Tibial artery (tissue), 4 donors: ENCODE measurements at regions not wholly inside any gene's neighbourhood (a gene's known extent, or its start where the extent isn't known, plus 50 kb on each side); places are given as distances from the start of the nearest gene placed in this dataset.

Experiments
- DNase-seq, 2 donors: peaks; one replicate each; pipeline ENCODE4 v3.0.0-alpha.2; 2019
- H3K27ac ChIP-seq, 2 donors: fragments of 200-600 bp; sonication (generic) in 1 of 2; 1 replicate in 1 of 2; 2 replicates in 1 of 2; pipeline ENCODE4 v1.5.1; 2018 to 2019; ENCODE audit warnings: mild to moderate bottlenecking in 1 of 2
- H3K27me3 ChIP-seq, 2 donors: fragments of 200-600 bp; sonication (generic) in 1 of 2; one replicate each; pipeline versions ENCODE4 v1.5.1 to v1.6.0; 2016 to 2019
- H3K36me3 ChIP-seq, 3 donors: fragments of 200-600 bp; sonication (generic) in 2 of 3; one replicate each; pipeline ENCODE4 v1.5.1; 2016 to 2019; ENCODE audit warnings: mild to moderate bottlenecking in 2 of 3
- H3K4me1 ChIP-seq, 4 donors: fragments of 200-600 bp; sonication (generic) in 2 of 4; 1 replicate in 3 of 4; 2 replicates in 1 of 4; pipeline ENCODE4 v1.5.1; 2016 to 2019
- H3K4me3 ChIP-seq, 2 donors: fragments of 200-600 bp; sonication (generic) in 1 of 2; 1 replicate in 1 of 2; 2 replicates in 1 of 2; pipeline ENCODE4 v1.5.1; 2018 to 2019; ENCODE audit warnings: mild to moderate bottlenecking in 2 of 2
- H3K9me3 ChIP-seq, 3 donors: fragments of 200-600 bp; sonication (generic) in 1 of 3; one replicate each; pipeline ENCODE4 v1.5.1; 2016 to 2019
- intact Hi-C: fragments of 100-400 bp; cut with DNase I; formaldehyde crosslinking; loops from one replicate; pipeline ENCODE4 v1.15.0; 2023; ENCODE audit warnings: low total_unique reads
- TF ChIP-seq, protein P1 (sequence below), 2 experiments: fragments of 200-600 bp in 1 of 2; fragments of 450-650 bp in 1 of 2; IDR thresholded peaks; one replicate each; pipeline ENCODE4 v1.5.1; 2017 to 2019; ENCODE audit warnings: antibody characterized with exemption in 2 of 2, mild to moderate bottlenecking in 1 of 2, moderate library complexity in 1 of 2

DNA sequence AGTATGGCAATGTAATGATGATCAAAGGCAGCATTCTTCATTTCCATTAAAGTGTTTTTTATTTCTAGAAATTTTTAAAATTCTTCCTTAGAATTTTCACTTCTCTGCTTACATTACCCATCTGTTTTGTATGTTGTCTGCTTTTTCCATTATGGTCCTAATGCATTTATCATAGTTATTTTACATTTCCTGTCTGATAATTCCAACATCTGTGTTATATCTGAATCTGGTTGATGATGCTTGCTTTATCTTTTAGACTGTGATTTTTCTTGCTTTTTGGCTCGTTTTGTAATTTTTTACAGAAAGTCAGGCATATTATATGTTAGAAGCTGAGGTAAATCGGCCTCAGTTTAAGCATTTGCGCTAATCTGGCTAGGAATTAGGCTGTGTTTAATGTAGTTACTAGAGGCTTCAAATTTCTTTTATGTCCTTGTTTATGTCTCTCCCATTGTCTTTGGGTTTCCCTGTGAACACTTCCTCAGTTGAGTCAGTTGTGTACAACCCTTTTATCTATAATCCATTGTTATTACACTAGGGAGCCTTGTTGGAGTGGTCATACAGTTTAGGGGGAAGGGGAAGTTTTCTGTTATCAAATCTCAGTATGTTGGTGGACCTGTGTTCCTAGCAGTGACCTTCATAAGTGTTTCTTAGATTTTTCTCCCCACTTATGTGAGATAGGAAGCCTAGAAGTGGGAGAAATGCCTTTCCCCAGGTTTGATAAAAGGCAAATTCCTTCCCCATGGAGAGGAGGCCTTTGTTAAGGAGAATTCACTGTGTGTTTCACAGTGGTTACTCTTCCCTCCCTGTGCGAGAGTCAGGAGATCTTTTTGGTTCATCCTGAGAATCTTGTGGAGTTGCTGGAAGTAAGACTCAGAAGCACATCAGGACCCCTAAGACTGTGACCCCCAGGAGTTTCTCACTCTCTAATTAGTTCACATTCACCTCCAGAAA, 437.5 kb downstream of the INSC start:
- Histone ChIP-seq H3K4me1 (no peaks in the 10 kb centered on the region), H3K27ac (no peak overlapping the region), H3K4me3 (no peak overlapping the region), H3K9me3 (no peaks in the 10 kb centered on the region), H3K27me3 (no peaks in the 10 kb centered on the region), H3K36me3 (no peaks in the 10 kb centered on the region)
- intact Hi-C loops = no loop called here
- DNase-seq = no peak
- TF ChIP-seq, protein P1, sequence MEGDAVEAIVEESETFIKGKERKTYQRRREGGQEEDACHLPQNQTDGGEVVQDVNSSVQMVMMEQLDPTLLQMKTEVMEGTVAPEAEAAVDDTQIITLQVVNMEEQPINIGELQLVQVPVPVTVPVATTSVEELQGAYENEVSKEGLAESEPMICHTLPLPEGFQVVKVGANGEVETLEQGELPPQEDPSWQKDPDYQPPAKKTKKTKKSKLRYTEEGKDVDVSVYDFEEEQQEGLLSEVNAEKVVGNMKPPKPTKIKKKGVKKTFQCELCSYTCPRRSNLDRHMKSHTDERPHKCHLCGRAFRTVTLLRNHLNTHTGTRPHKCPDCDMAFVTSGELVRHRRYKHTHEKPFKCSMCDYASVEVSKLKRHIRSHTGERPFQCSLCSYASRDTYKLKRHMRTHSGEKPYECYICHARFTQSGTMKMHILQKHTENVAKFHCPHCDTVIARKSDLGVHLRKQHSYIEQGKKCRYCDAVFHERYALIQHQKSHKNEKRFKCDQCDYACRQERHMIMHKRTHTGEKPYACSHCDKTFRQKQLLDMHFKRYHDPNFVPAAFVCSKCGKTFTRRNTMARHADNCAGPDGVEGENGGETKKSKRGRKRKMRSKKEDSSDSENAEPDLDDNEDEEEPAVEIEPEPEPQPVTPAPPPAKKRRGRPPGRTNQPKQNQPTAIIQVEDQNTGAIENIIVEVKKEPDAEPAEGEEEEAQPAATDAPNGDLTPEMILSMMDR (IDR thresholded peaks at IDR 0.05) = no peak

GRCh38 chr11:15555161-15555560, 440.4 kb downstream of the INSC start:
- intact Hi-C loops = no loop called here
- Histone ChIP-seq H3K9me3 (no peaks in the 10 kb centered on the region), H3K27me3 (no peaks in the 10 kb centered on the region), H3K4me1 (no peaks in the 10 kb centered on the region), H3K27ac (no peak overlapping the region), H3K36me3 (no peaks in the 10 kb centered on the region), H3K4me3 (no peak overlapping the region)
- no peak for DNase-seq
- TF ChIP-seq, protein P1 (IDR thresholded peaks at IDR 0.05) = no peak

DNA sequence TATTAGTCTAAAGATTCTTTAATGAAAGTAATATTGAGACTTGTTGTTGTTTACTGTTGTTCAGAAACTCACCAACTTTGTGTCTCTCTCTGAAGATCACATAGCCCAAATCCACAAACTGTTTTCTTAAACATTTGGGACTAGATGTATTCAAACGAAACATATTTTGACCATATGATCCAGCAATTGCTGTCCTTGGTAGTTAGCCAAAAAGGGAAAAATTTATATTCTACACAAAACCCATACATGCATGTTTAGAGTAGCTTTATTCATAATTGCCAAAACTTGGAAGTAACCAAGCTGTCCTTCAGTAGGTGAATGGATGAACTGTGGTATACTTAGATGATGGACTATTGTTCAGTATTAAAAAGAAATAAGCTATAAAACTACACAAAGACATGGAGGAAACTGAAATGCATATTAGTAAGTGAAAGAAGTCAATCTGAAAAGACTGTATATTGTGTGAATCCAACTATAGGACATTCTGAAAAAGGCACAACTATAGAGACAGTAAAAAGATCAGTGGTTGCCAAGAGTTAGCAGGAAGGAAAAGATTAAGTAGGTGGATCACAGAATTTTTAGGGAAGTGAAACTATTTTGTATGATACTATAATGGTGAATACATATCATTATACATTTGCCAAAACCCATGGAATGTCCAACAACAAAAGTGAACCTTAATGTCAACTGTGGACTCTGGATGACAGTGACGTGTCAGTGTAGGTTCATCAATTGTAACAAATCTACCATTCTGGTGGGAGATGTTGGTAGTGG, 442.9 kb downstream of the INSC start:
- no peak overlapping the region for H3K4me3 ChIP-seq
- intact Hi-C loops = no loop called here
- DNase-seq = no peak
- H3K4me1 ChIP-seq = no peaks in the 10 kb centered on the region
- no peaks in the 10 kb centered on the region for H3K27me3 ChIP-seq
- no peaks in the 10 kb centered on the region for H3K9me3 ChIP-seq
- no peak overlapping the region for H3K27ac ChIP-seq
- no peaks in the 10 kb centered on the region for H3K36me3 ChIP-seq
- TF ChIP-seq, protein P1 (IDR thresholded peaks at IDR 0.05) = no peak

GRCh38 chr11:15558513-15559181, 443.9 kb downstream of the INSC start:
- no peaks in the 10 kb centered on the region for H3K27me3 ChIP-seq
- TF ChIP-seq, protein P1 (IDR thresholded peaks at IDR 0.05) = no peak
- intact Hi-C loops = no loop called here

DNA sequence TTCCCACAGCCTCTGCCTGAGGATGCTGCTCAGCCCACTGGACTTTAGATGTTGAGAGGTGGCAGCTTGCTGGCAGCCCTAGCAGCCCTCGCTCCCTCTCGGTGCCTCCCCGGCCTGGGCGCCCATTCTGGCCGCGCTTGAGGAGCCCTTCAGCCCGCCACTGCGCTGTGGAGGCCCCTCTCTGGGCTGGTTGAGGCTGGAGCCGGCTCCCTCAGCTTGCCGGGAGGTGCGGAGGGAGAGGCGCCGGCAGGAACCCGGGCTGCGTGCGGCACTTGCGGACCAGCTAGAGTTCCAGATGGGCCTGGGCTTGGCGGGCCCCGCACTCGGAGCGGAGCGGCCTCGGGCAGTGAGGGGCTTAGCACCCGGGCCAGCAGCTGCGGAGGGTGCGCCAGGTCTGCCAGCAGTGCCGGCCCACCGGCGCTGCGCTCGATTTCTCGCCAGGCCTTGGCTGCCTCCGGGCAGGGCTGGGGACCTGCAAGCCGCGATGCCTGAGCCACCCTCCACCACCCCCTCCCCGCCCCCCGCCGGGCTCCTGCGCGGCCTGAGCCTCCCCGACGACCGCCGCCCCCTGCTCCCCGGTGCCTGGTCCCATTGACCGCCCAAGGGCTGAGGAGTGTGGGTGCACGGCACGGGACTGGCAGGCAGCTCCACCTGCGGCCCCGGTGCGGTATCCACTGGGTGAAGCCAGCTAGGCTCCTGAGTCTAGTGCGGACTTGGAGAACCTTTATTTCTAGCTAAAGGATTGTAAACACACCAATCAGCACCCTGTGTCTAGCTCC, 446.2 kb downstream of the INSC start:
- DNase-seq = no peak
- TF ChIP-seq, protein P1 (IDR thresholded peaks at IDR 0.05) = no peak
- Histone ChIP-seq H3K4me1 (no peaks in the 10 kb centered on the region), H3K9me3 (no peaks in the 10 kb centered on the region), H3K27me3 (no peaks in the 10 kb centered on the region), H3K27ac (no peak overlapping the region), H3K36me3 (no peaks in the 10 kb centered on the region), H3K4me3 (no peak overlapping the region)
- intact Hi-C loops = no loop called here

More at GRCh38 chr11:15558513-15559181, 443.9 kb downstream of the INSC start:
- DNase-seq = no peak
- no peaks in the 10 kb centered on the region for H3K9me3 ChIP-seq
- H3K27ac ChIP-seq = no peak overlapping the region
- H3K36me3 ChIP-seq = no peaks in the 10 kb centered on the region
- H3K4me3 ChIP-seq = no peak overlapping the region
- no peaks in the 10 kb centered on the region for H3K4me1 ChIP-seq
